Neural cell (in vitro differentiated cells): ENCODE measurements at regions not wholly inside any gene's neighbourhood (a gene's known extent, or its start where the extent isn't known, plus 50 kb on each side); places are given as distances from the start of the nearest gene placed in this dataset.

ENCODE experiments used
- H2AFZ ChIP-seq: fragments of 200-600, 300-800 bp; sonication (generic), shearing (Covaris generic); 2 replicates; pipeline ENCODE4 v1.6.0; 2014; ENCODE audit warnings: low read depth, mild to moderate bottlenecking, antibody characterized with exemption, low read length, moderate library complexity
- H3F3A ChIP-seq: fragments of 200-600 bp; shearing (Covaris generic); 2 replicates; pipeline ENCODE4 v1.6.1; 2016; ENCODE audit warnings: mild to moderate bottlenecking, moderate library complexity, mixed read lengths, antibody characterized with exemption, low read length; ENCODE audit not compliant: insufficient read depth, poor library complexity, severe bottlenecking
- H3K27ac ChIP-seq: fragments of 200-600, 300-800 bp; sonication (generic), shearing (Covaris generic); 2 replicates; pipeline ENCODE4 v1.5.1; 2014; ENCODE audit warnings: mild to moderate bottlenecking, low read length, moderate library complexity
- H3K27me3 ChIP-seq: fragments of 300-800, 200-600 bp; sonication (generic), shearing (Covaris generic); 2 replicates; pipeline ENCODE4 v1.6.0; 2014; ENCODE audit warnings: mild to moderate bottlenecking, low read depth, low read length, moderate library complexity; ENCODE audit not compliant: insufficient read depth
- H3K36me3 ChIP-seq: fragments of 300-800, 200-600 bp; sonication (generic), shearing (Covaris generic); 2 replicates; pipeline ENCODE4 v1.5.1; 2014; ENCODE audit warnings: mild to moderate bottlenecking, antibody characterized with exemption, low read length, moderate library complexity; ENCODE audit not compliant: insufficient read depth
- H3K4me2 ChIP-seq: fragments of 300-800, 200-600 bp; sonication (generic), shearing (Covaris generic); 2 replicates; pipeline ENCODE4 v1.6.0; 2014; ENCODE audit warnings: mild to moderate bottlenecking, low read length
- H3K4me3 ChIP-seq: fragments of 300-800, 200-600 bp; sonication (generic), shearing (Covaris generic); 2 replicates; pipeline ENCODE4 v1.5.1; 2014; ENCODE audit warnings: mild to moderate bottlenecking, low read length, moderate library complexity
- H3K79me2 ChIP-seq: fragments of 200-600 bp; shearing (Covaris generic); replicated peaks from 2 replicates; pipeline ENCODE4 v1.6.0; 2014; ENCODE audit warnings: mild to moderate bottlenecking, low read length, moderate library complexity; ENCODE audit not compliant: insufficient read depth
- H3K9ac ChIP-seq: fragments of 300-800, 200-600 bp; sonication (generic), shearing (Covaris generic); 2 replicates; pipeline ENCODE4 v1.6.1; 2016; ENCODE audit warnings: mild to moderate bottlenecking, low read length, mixed read lengths
- H3K9me2 ChIP-seq: fragments of 200-600 bp; shearing (Covaris generic); 2 replicates; pipeline ENCODE4 v1.6.1; 2016; ENCODE audit warnings: mild to moderate bottlenecking, low read length, mixed read lengths; ENCODE audit not compliant: insufficient read depth
- H3K9me3 ChIP-seq: fragments of 200-600, 300-800 bp; sonication (generic), shearing (Covaris generic); 2 replicates; pipeline ENCODE4 v1.6.1; 2016; ENCODE audit warnings: mild to moderate bottlenecking, mixed run types, low read length, moderate library complexity, mixed read lengths
- H4K20me1 ChIP-seq: fragments of 200-600 bp; shearing (Covaris generic); 2 replicates; pipeline ENCODE4 v1.6.1; 2016; ENCODE audit warnings: mild to moderate bottlenecking, mixed run types; ENCODE audit not compliant: insufficient read depth
- CTCF ChIP-seq: fragments of 450-650 bp; IDR thresholded peaks from 2 replicates; pipeline ENCODE4 v1.5.1; 2014; ENCODE audit warnings: antibody characterized with exemption, mild to moderate bottlenecking, moderate library complexity; ENCODE audit not compliant: poor library complexity, severe bottlenecking
- EP300 ChIP-seq: fragments of 450-650 bp; conservative IDR thresholded peaks from 2 replicates; pipeline ENCODE4 v1.6.1; 2014; ENCODE audit warnings: antibody characterized with exemption, mild to moderate bottlenecking, moderate library complexity; ENCODE audit not compliant: poor library complexity, severe bottlenecking
- EZH2 ChIP-seq: fragments of 200-600, 300-800 bp; shearing (Covaris generic), sonication (generic); IDR thresholded peaks from 2 replicates; pipeline ENCODE4 v1.6.1; 2014; ENCODE audit warnings: antibody characterized with exemption, low read length, borderline replicate concordance, mild to moderate bottlenecking; ENCODE audit not compliant: insufficient read depth, poor library complexity, severe bottlenecking
- MXI1 ChIP-seq: fragments of 450-650 bp; conservative IDR thresholded peaks from 2 replicates; pipeline ENCODE4 v1.6.1; 2014; ENCODE audit warnings: antibody characterized with exemption, mild to moderate bottlenecking; ENCODE audit not compliant: poor library complexity, severe bottlenecking
- POLR2AphosphoS5 ChIP-seq: IDR thresholded peaks from 2 replicates; pipeline ENCODE4 v1.6.1; 2012
- RAD21 ChIP-seq: fragments of 450-650 bp; conservative IDR thresholded peaks from 2 replicates; pipeline ENCODE4 v1.6.1; 2014; ENCODE audit warnings: antibody characterized with exemption, mild to moderate bottlenecking, moderate library complexity
- REST ChIP-seq: IDR thresholded peaks from 2 replicates; pipeline ENCODE4 v1.6.1; 2012; ENCODE audit warnings: borderline replicate concordance
- SMC3 ChIP-seq: fragments of 450-650 bp; conservative IDR thresholded peaks from 2 replicates; pipeline ENCODE4 v1.6.1; 2014; ENCODE audit warnings: antibody characterized with exemption, mild to moderate bottlenecking, moderate library complexity; ENCODE audit not compliant: poor library complexity
- TAF1 ChIP-seq: IDR thresholded peaks from 2 replicates; pipeline ENCODE4 v1.6.1; 2012; ENCODE audit warnings: low read depth

- Histone ChIP-seq H3K9me3 (no peaks in the 10 kb centered on the region), H2AFZ (no peak overlapping the region), H4K20me1 (no peaks in the 10 kb centered on the region), H3K36me3 (no peaks in the 10 kb centered on the region), H3F3A (no peaks in the 10 kb centered on the region), H3K4me3 (no peak overlapping the region), H3K27ac (no peak overlapping the region), H3K27me3 (no peaks in the 10 kb centered on the region), H3K4me2 (no peak overlapping the region), H3K9ac (no peak overlapping the region), H3K79me2 (no peaks in the 10 kb centered on the region), H3K9me2 (no peaks in the 10 kb centered on the region)
- TF ChIP-seq MXI1 (no peak), SMC3 (no peak), CTCF (no peak), TAF1 (no peak), RAD21 (no peak), EP300 (no peak), REST (no peak), POLR2AphosphoS5 (no peak), EZH2 (no peak)
These were observed 253.2 kb downstream of the HTR7 start for GRCh38 chr10:90604636-90605035.

GRCh38 chr10:90605506-90605905 lies 252.3 kb downstream of the HTR7 start:
- TF ChIP-seq MXI1 (no peak), EP300 (no peak), SMC3 (no peak), EZH2 (no peak), REST (no peak), TAF1 (no peak), POLR2AphosphoS5 (no peak), RAD21 (no peak), CTCF (no peak)
- no peak overlapping the region for H3K4me3 ChIP-seq
- H3K9me2 ChIP-seq: no peaks in the 10 kb centered on the region
- H3K27ac ChIP-seq: no peak overlapping the region
- no peaks in the 10 kb centered on the region for H3K27me3 ChIP-seq
- no peaks in the 10 kb centered on the region for H3K79me2 ChIP-seq
- H3K9me3 ChIP-seq: no peaks in the 10 kb centered on the region
- no peaks in the 10 kb centered on the region for H3K36me3 ChIP-seq
- no peaks in the 10 kb centered on the region for H3F3A ChIP-seq
- no peaks in the 10 kb centered on the region for H4K20me1 ChIP-seq
- H2AFZ ChIP-seq: no peak overlapping the region
- H3K9ac ChIP-seq: no peak overlapping the region
- no peak overlapping the region for H3K4me2 ChIP-seq
